HFF-Myc (cell line): ENCODE measurements at regions not wholly inside any gene's neighbourhood (a gene's known extent, or its start where the extent isn't known, plus 50 kb on each side); places are given as distances from the start of the nearest gene placed in this dataset.
A peak's percentile ranks its signal among the peaks of the same experiment; 100 is the strongest.

Experiments used
- DNase-seq: peaks from one replicate; pipeline ENCODE4 v3.0.0-alpha.2; 2011; ENCODE audit warnings: low read depth; ENCODE audit errors: extremely low read depth
- H3K4me3 ChIP-seq: replicated peaks from 2 replicates; pipeline ENCODE4 v1.5.1; 2011; ENCODE audit warnings: low read depth, mild to moderate bottlenecking, control low read depth, low read length
- CTCF ChIP-seq: IDR thresholded peaks from 2 replicates; pipeline ENCODE4 v1.5.1; 2012; ENCODE audit warnings: mild to moderate bottlenecking, low read depth, low read length, control low read depth; ENCODE audit errors: missing control alignments

- TF ChIP-seq CTCF = no peak
- DNase-seq = no peak
- H3K4me3 ChIP-seq = no peak overlapping the region
Measured at GRCh38 chr1:195721210-195721971, 886.8 kb downstream of the KCNT2 start.

GRCh38 chr1:195717651-195718050, 890.6 kb downstream of the KCNT2 start:
- TF ChIP-seq CTCF = peak; percentile 56
- peak; percentile 24 for DNase-seq

GRCh38 chr1:195715652-195716051, 892.6 kb downstream of the KCNT2 start:
- DNase-seq = no peak
- H3K4me3 ChIP-seq = no peak overlapping the region
- TF ChIP-seq CTCF = no peak

More at GRCh38 chr1:195717651-195718050, 890.6 kb downstream of the KCNT2 start:
- no peak overlapping the region for H3K4me3 ChIP-seq

- no peak for DNase-seq
Measured at GRCh38 chr1:195714248-195714647, 894.0 kb downstream of the KCNT2 start.

GRCh38 chr1:195709821-195710220, 898.4 kb downstream of the KCNT2 start:
- DNase-seq = no peak
- TF ChIP-seq CTCF = no peak
- H3K4me3 ChIP-seq = no peak overlapping the region

More at GRCh38 chr1:195714248-195714647, 894.0 kb downstream of the KCNT2 start:
- TF ChIP-seq CTCF = no peak
- H3K4me3 ChIP-seq = no peak overlapping the region

GRCh38 chr1:195704028-195704427, 904.2 kb downstream of the KCNT2 start:
- no peak for TF ChIP-seq CTCF
- no peak overlapping the region for H3K4me3 ChIP-seq
- no peak for DNase-seq

- H3K4me3 ChIP-seq = no peak overlapping the region
- TF ChIP-seq CTCF = no peak
- no peak for DNase-seq
Measured at GRCh38 chr1:195701149-195701548, 907.1 kb downstream of the KCNT2 start.
